GM04504 (cell line): ENCODE measurements at regions not wholly inside any gene's neighbourhood (a gene's known extent, or its start where the extent isn't known, plus 50 kb on each side); places are given as distances from the start of the nearest gene placed in this dataset.

Experiments
- DNase-seq: peaks from one replicate; pipeline ENCODE4 v3.0.0-alpha.2; 2012; ENCODE audit warnings: low read depth

DNA sequence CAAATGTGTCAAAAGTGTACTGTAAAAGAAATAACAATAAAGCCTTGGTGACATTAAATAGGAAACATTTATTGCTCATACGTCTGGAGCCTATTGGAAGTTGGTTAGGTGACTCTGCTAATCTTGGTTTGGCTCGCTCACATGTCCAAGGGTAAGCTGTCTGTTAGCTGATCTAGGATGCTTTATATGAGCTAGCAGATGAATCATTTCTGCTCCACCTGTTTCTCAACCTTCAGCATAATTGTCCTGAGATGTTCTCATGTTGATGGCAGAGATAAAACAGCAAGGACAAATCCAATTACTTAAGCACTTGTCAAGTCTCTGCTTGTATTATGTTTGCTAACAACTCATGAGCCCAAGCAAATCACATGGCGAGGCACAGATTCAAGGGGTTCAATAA lies 56.0 kb upstream of the CD53 start:
- DNase-seq: no peak

DNA sequence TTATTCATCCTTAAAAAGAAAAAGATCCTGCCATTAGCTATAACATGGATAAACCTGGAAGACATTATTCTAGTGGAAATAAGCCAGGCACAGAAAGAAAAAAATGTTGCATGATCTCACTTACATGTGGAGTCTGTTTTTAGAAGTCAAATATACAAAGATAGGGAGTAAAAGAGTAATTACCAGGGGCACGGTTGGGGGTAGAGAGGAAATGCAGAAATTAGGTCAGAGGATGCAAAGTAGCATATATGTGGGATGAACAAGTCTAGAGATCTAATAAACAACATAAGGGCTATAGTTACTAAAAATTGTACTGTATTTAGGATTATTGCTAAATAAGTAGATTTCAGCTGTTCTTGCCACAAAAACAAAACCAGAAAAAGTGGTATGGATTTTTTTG lies 61.4 kb upstream of the CD53 start:
- DNase-seq: no peak

DNA sequence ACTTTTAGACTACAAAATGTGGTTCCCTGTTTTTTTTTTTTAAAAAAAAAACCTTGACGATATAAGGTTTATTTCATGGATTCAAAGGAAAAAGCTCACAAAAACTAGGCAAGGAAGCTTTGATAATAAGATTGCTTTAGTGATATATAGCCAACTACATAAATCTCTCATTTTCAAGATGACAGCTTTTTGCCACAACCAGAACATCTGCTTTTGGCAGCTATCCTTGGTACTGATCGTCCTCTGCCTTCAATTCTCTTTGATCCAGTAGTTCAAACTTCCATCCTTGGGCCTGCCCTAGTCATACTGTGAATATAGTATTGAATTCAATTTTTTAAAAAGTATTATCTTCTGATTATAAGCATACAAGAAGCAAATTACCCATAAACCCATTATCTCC lies 72.9 kb upstream of the CD53 start:
- DNase-seq: no peak

DNA sequence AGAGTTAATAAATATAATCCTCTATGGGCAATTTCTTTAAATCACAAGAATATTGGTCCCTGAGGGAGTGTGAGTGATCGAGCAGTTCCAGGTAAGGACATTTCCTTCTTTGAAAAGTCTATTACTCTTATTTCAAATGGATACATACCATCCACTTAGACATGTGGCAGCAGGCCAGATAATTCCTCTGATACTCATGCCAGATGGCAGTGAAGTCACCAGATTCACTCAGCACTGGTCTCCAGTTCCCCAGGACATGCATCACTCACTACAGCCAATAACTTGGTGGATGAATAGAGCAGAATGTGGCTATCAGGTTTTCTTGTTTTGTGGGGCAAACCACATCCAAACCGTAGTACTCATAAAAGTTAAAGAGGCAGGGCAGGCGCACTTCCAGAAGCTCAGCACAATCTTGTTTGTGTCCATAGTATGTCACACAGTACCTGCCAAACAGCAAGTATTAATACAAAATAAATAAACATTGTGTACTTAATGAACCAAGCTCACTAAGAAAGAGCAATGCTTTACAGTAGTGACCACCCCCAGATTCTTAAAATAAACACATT lies 74.2 kb upstream of the CD53 start:
- no peak for DNase-seq

DNA sequence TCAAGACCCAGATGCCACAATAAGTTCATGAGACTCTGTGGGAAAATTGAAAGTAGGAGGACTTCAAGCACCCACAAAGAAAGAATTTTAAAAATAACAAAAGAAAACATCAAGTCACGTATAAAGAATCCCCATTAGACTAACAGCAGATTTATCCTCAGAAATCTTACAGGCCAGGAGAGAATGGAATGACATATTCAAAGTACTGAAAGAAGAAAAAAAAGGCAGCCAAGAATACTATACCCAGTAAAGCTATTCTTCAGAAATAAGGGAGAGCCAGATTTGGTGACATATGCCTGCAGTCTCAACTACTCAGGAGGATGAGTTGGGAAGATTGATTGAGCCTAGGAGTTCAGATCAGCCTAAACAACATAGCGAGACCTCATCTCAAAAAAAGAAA lies 84.3 kb upstream of the CD53 start:
- DNase-seq: no peak

DNA sequence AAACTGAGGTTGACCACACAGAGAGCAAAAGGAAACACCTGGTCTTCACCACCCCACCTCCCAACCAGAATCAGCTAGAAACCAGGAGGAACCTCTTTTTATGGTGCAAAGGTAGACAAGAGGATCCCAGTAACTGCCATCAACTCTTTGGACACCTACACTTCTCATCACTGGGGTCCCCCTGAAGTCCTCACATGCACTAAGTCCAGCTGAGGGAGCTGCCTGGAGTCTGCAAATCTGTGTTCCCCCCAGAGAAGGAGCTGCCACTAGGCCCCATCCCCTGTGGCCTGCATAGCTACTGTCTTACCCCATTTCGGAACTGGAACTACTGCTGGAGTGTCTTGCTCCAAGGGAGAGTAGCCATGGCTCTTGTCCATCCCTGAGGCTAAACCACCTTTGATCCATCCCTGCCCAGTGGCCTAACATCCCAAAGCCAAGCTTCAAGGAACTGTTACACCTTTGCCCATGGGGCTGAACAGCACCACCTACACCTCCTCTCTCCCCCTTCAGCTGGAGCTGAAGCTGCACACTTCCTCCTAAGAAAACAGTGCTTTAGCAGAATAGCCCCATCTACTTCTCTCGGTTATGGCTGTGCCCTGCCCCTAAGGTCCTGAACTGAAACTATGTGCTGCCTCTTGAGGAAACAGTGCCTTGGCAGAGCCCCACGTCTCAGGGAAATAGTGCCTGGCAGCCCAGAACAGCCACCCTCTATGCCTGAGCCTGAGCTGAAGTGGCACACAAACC lies 85.4 kb upstream of the CD53 start:
- DNase-seq: no peak

DNA sequence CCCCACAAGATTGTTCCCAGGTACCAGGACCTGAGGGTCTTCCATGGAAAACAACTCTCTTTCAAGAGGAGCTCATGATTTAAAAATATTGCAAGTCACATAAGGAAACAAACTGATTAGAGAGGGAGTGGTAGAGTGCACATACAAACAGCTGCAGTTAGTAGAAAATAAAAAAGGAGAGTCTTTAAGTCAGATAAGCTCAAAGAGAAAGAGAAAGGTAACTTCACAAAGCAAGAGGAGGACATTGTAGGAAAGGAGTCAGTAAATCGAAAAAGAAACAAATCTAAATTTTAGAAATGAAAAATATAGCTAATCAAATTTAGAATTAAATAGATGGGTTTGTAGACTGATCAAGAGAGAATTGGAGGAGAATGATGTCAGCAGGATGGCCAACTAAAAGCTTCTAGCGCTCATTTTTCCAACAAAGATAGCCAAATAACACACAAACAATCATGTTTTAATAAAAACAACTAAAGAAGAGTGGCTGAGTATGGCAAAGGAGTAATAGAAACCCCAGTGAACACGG lies 86.1 kb upstream of the CD53 start:
- DNase-seq: no peak

DNA sequence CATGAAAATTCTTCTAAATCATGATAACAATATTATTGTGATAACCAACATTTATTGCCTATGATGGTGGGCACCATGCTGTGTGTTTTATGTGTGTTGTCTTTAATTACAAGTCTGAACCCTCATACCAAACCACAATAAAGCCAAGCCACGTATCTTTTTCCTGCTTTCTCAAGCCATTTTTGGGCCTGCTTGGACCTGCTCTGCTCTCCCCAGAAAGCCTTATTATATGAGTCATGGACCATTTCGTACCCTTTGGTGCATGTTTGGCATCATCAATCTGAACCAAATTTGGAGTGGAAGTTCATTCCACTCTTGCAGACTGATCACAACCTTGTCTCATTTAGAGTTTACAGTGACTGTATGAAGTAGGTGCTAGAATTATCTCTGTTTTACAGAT lies 87.3 kb upstream of the CD53 start:
- no peak for DNase-seq

DNA sequence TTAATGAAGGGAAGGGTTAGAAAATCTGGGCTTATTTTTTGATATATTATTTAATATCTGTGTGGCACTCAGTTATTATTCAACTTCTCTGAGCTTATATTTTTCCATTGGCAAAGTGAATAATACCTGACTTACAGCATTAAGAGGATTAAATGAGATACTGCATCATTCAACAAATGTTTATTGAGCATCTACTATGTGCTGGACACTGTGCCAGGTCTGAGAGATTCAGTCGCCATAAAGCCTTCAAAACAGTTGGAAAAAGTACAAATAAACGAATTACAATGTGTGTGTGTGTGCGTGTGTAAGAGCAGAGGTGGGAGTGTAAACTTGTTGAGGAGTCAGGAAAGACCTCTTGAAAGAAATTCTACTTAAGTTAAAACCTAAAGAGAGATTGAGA lies 87.9 kb upstream of the CD53 start:
- DNase-seq: no peak

DNA sequence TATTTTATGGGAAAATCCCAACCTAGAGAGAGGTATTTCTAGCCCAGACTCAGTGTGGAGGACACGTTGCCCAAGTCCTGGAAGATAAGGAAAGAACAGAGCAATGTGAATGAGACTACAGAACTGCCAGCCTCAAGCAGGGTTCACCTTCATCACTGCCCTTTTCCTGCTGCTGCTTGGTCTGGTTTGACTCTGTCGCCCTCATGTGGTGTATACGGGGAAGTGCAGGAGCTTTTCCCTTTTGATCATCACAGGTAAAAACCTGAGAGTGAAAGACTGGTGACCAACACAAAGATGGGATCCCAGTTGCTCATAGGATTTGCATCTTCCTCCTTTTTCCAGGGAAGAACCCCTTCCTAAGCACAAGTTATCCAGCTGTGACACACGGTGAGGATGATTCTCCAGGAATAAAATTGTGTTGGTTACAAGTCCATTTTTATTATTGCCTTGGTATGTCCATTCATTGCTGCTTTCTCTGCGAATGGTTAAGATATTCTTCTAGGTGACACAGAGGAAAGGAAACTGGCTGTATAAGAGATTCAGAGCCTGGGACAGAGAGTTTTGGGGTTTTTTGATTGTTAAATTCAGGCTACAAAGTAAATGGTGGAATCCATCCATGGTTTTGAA lies 89.5 kb upstream of the CD53 start:
- DNase-seq: peak; percentile 11

DNA sequence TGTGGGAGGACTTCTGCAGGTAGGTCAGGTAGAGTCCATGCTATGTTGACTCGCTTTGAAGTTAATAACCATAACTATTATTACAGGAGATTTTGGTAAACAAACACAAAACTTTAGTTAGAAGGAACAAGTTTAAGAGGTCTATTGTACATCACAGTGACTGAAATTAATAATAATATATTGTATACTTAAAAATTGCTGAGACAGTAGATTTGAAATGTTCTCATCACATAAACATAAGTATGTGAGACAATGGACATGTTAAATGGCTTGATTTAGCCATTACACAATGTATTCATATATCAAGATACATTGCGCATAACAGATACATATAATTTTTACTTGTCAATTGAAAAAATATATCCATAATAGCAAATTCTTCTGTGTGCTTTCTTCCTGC lies 91.4 kb upstream of the CD53 start:
- DNase-seq: no peak

DNA sequence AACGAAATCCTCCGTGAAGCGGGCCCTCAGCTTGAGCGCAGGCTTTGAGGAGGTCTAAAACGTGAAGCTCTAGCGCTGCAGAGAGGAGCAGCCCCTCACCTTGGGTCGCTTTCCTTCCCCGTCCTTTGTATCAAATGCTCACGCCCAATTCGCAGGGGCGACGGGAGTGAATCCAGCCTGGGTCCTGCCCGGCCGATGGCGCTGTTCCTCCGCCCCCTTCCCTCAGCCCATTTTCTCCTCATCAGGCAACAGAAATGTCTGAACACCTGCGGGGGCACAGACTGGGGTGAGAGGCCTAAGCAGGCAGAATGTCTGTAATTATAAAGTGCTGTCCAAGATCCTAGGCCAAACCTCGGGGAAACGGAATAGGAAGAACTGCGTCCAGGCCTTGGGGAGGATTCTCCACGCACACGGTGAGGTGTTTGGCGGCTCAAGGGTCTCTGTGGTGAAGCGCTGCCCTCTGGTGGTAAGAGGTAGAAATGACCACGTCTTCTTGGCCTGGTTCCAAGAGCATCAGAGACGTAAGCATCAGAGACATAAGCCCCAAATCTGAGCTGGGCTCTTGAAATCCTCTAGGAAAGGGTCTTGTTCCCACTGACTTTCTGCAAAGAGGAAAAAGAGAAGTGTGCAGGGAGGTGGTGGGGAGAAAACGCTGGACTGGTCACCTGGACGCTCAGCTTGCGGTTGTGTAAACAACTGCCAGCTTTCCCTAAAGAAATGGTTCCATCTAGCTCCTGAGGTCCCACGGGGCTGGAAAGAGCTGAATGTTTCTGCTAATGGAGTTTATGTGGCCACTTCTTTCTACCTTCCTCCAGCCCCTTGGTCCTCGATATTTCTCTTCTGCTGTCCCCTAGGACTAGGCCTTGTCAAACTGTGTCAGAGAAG lies 92.1 kb upstream of the CD53 start:
- DNase-seq: peak; percentile 28

DNA sequence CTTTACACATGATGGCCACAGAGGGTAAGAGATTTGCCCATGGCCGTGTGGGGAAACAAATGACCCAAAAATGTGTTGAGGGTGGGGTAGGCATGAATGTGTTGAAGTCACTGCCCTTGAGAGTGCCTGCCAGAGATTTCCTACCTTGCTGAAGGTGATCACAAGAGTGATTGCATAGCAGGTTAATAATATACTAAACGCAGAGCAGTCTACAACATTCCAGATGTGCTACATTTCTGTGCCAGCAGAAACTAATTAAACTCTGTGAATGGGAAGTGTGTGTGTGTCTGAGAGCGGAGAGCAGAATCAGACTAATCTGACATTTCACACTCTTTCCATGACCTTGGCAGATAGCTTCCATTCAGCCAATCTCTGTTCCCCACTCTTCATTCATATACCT lies 93.3 kb upstream of the CD53 start:
- no peak for DNase-seq

DNA sequence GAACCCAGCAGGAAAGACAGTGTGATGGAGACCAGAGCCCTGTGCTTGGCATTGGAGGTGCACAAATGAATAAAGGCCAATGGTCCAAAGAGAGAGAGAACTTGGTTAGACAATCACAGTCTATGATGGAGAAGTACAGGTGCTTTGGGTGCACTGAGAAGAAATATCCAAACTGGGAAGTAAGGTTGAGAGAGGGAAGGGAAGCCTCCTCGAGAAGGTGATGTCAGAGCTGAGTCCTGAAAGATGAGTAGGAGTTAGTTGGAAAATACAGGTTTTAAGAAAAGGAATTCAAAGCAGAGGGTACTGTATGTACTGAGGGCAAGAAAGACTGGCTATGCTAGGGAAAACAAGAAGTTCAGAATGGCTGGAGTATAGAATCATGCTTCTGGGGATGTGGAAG lies 94.1 kb upstream of the CD53 start:
- DNase-seq: no peak

DNA sequence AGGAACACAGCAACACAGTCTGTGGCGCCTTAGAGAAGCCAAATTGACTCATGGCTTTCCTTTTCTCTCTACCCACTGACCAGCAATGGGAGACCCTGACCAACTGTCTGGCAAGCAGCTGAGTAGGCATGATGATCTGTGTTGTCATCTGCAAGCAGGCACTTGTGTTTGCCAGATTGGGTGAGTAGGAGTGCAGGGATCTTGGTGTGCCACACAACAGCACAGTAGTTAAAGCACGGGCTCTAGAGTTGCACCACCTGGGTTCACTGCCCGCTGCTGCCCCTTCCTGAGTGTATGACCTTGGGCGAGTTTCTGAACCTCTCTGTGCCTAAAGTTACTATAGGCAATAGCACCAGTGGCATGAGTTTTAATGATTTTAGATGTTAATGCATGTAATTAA lies 95.7 kb upstream of the CD53 start:
- no peak for DNase-seq

DNA sequence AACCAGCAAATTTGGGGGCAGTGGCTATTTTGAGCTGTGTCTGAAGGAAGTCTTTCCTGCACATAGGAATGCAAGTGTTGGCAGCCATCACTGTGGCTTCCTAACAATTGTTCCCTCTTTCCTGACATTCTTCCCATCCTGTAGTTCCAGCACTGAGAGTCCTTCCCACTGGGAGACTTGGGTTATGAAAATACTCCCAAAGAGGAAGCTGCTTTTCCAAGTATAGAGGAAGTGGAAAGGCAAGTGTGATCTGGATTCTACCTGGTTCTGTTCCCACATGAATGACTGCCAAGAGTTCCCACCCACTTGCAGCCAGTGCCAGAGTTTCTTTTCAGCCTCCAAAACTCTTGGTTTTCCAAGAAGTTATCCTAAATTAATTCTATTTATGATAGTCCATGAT lies 98.5 kb upstream of the CD53 start:
- no peak for DNase-seq

DNA sequence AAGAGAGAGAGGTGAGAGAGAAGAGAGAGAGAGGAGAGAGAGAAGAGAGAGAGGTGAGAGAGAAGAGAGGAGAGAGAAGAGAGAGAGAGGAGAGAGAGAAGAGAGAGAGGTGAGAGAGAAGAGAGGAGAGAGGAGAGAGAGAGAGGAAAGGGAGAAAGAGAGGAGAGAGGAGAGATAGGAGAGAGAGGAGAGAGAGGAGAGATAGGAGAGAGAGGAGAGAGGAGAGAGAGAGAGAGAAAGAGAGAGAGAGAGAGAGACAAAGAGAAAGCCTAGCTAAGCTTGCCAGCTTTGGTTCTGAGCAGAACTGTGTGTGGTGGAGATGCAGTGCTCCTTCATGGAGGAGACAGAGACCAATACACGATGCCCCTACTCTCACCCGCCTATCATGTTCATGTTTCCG lies 99.1 kb upstream of the KCNA3 start:
- DNase-seq: no peak

DNA sequence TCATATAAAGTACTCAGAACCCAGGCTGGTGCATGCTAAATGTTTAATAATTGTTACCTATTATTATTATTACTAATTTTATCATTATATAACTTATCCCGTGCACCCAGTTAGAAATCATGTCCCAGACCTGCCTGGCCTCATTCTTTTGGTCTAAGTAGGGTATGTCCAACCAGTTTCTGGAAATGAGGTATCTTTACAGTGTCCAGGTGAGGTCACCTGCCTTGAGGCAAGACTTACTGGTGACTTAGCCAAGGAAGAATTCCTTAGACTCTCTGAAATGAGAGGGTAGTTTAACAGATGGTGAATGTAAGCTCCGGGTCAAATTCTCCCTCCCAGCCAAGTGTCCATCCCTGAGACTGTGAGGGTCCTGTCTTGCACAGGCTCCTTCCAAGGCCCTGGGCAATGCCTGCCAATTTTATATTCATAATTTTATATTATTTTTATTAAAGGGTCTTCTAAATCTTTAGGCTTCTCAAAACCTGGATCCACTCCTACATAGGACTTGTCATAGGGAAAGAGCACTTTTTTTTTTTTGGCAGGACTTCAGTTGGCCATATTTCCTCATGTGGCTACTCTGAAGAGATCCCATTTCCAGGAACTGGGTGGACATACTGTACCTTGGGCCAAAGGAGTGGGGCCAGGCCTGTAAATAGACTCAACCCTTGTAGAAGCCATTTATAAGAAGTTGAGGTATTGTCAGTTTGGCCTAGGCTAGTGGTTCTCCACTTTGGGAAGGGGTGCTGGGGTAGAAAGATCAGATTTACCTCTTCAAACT lies 96.7 kb upstream of the KCNA3 start:
- DNase-seq: no peak

DNA sequence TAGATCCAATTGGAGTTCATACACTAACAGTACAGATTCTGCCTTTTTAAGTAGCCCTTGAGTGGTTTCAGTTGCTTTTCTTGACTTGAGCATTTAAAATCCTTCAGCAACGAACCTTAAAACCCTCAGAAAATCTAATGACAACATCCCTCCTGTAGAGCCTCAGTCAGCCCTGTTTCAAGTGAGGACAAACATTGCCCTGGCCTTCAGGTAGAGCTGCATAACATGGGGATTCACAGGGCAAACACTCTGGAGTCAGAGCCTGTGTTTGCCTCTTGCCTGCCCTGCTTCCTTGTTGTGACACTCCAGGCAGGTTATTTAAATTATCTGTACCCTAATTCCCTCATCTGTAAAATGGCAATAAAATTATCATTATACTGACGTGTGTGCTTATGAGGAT lies 96.1 kb upstream of the KCNA3 start:
- DNase-seq: no peak

DNA sequence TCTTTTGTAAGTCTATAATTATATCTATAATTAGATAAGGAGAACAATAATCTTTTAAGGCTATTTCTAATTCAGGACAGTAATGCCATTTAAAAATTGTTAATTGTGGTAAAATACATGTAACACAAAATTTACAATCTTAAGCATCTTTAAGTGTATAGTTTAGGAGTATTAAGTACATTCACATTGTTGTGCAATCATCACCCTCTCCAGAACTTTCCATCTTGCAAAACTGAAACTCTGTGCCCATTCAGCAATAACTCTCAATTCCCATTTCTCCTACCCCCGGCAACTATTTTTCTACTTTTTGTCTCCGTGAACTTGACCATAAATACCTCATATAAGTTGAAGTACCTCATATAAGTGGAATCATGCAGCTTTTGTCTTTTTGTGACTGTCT lies 93.9 kb upstream of the KCNA3 start:
- no peak for DNase-seq

DNA sequence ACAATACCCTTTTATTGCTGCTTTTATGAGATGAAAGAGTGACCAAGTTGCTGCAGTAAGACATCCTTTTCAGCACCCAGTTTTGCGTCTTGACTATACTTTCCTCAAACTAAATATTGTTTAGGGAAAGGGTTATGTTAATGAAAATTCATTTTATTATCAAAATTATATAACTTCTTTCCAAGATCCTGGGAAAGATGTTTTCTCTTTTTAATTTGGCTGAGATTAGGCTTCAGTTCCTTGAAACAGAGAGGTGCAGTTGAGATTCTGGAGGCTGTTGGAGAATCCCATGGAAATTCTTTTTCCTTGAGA lies 91.6 kb upstream of the KCNA3 start:
- DNase-seq: no peak
